Dedifferentiated amniotic fluid mesenchymal stem cell (primary cell): ENCODE measurements at regions not wholly inside any gene's neighbourhood (a gene's known extent, or its start where the extent isn't known, plus 50 kb on each side); places are given as distances from the start of the nearest gene placed in this dataset.
"Not testable (repeated sequence)": the region's sequence is repeated elsewhere in the genome, so short reads cannot be mapped to it uniquely, and the experiment has no call there.

Experiments
- DNase-seq: peaks from one replicate; pipeline ENCODE4 v3.0.0-alpha.2; 2016; ENCODE audit errors: extremely low spot score

DNA sequence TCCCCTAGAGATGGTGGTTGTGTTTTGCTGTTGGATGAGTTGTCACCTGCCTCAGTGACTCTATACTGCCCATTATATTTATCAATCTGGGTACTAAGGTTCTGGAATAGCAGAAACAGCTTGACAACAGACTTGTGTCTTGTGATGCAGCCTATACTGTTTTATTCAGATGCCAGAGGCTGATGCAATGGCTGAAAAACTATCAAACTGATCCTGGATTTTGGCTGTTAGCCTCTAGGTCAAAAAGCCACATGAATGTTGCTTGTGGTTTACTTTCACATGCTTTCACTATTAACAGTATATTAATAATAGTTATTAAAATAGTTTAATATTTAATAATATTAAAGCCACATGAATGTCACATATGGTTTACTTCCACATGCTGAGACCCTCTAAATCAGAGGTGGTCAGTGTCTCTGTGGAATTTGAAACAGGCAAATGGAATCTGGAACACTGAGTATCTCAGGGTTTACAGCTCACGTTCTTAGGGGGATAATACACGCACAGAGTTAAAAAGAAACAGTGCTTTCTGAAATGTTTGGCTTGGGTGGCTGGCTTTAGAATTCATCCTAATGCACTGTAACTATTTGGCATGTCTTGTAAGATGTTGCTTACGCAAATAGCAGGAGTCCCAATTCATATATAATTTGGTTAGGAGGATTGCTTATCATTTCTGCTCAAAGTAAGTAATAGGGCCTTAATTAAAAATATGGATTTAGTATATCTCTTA, 82.5 kb upstream of the LCORL start:
- DNase-seq, result no peak

DNA sequence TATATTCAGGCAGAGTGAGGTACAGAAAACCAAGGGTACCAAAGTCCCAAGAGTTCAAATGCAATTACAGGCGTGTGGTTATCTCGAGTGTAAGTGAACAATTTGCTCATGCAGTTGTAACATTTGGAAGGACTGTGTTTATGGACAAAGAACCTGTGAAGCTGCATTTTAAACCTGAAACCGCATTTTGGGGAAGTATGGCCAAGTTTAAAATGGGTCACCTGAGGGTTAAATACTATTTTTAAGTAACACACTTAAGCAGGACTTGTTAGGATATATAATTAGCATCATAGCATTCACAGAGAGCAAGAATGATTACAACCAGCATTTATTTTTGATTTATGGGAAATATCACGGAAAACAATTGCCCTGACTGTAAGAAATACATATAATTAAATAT, 79.1 kb upstream of the LCORL start:
- DNase-seq, result no peak

DNA sequence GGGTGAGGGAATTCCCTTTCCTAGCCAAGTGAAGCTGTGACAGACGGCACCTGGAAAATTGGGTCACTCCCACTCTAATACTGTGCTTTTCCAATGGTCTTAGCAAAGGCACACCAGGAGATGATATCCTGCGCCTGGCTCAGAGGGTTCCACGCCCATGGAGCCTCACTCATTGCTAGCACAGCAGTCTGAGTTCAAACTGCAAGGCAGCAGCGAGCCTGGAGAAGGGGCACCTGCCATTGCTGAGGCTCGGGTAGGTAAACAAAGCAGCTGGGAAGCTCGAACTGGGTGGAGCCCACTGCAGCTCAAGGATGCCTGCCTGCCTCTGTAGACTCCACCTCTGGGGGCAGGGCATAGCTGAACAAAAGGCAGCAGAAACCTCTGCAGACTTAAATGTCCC, 68.9 kb upstream of the LCORL start:
- not testable (repeated sequence) for DNase-seq

DNA sequence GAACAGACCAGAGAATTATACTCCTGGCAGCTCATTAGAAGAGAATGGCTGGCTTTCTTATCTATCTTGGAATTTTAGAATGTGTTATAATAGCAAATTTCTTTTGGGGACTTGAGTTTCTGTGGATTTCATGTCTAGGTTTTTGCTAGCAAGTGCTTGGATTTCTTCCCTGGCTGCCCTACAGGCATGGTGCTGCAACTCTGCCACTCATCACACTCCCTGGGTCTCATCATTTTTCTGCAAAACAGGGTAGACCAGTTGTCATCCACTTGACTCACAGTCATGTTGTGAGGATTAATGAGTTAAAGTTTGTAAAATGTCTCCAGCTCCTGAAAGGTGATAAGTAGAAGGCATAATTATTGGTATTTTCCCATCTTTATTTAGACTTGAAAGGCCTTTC, 60.7 kb upstream of the LCORL start:
- DNase-seq, result no peak

DNA sequence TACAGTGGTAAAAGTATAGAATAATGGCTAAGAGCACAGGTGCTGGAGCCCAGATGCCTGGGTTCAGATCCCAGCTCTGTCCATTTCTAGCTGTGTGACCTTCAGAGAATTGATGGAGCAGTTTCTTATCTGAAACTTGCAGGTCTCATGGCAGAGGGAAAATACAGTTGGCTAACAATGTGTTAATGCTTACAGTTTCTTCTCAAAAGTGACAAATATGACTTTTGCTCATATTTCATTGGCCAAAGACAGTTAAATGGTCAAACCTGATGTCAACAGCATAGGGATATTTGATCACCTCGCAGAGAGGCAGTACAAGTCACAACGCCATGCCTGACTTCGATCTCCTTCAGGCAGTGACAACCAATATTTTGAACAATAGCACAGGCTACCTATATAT, 60.2 kb upstream of the LCORL start:
- no peak for DNase-seq

DNA sequence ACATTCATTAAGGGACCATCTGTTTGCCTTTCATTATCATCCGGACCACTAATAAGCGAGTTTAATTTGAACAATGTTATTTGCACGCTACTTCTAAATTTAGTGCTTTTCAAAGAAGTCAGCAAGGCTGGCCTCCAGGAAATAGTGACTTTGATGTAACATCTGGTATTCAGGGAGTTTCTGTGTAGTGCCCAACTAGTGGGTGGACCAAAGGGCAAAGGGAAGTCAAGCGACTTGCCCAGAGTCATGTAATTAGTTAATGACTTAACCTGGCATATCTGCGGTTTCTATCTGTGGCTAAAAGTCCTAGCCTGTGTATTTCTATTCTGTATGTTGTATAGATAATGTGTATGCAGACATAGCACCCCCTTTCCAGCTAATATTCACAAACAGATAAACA, 56.3 kb upstream of the LCORL start:
- no peak for DNase-seq

DNA sequence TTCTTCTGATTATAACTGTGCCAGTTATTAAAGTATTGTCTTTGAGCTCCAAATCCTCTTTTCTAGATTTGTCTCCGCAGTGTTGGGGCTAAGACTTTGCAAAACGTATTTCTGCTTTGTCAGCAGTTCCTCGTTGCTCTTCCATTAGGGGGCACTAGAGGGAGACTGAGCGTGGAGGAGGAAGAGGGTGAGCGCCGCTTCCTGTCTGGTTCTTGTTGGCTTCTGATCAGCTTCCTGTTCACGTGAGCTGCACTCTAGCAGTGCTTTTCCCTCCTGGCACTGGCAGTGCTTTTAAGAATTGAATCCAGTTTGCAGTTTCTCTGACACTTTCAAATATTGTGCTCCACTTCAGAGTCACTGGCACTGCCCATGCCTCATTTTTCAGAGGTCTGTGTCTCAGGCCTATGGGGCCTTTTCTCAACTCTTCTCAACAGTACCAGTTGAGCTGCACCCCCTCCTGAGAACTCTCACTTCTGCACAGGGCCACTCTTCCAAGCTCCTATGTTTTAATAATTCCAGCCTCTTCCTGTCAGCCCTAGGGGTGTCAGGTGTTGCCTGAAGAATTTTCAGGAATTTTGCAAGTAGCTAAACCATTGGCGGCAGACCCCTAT, 54.4 kb upstream of the LCORL start:
- no peak for DNase-seq

DNA sequence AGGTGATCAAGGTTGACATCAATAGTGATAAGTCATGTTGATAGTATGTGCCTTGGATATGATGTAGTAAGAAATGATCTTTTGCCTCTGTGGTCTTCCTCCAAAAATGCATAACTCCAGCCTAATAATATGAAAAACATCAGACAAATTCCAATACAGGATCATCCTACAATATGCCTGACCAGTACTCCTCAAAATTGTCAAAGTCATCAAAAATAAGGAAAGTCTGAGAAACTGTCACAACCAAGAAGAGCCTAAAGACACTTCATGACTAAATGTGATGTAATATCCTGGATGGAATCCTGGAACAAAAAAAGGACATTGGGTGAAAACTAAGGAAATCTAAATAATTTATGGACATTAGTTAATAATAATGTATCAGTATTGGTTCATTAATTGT, 50.3 kb upstream of the LCORL start:
- no peak for DNase-seq
